ENCODE measurements at regions not wholly inside any gene's neighbourhood (a gene's known extent, or its start where the extent isn't known, plus 50 kb on each side); places are given as distances from the start of the nearest gene placed in this dataset.

GRCh38 chr3:623914-624545 is 427.5 kb downstream of the CHL1 start:
- H3K4me3 ChIP-seq (ENCODE audit: low read depth in 1 of 2, low read length in 2 of 2) = no peak overlapping the region
- no peaks in the 10 kb centered on the region for H3K27me3 ChIP-seq (ENCODE audit: control insufficient read depth in 1 of 2, insufficient read depth in 2 of 2, low read length in 2 of 2)
- no peak overlapping the region for H3K27ac ChIP-seq (ENCODE audit: low read depth in 2 of 2, low read length in 1 of 2)
- no peaks in the 10 kb centered on the region for H3K36me3 ChIP-seq (ENCODE audit: control insufficient read depth in 2 of 2, insufficient read depth in 2 of 2, low read length in 1 of 2)
- 81 to 84% methylated on average over 4 of the region's 4 CpGs for WGBS, 2 donors
- no peaks in the 10 kb centered on the region for H3K4me1 ChIP-seq (ENCODE audit: control insufficient read depth in 2 of 2, insufficient read depth in 2 of 2, low read length in 1 of 2)
- H3K9me3 ChIP-seq (ENCODE audit: control insufficient read depth in 2 of 2, insufficient read depth in 1 of 2, low read depth in 1 of 2, low read length in 1 of 2) = peaks cover 0 to 3% of the 10 kb centered on the region in 2 donors

GRCh38 chr3:632571-633170 is 436.1 kb downstream of the CHL1 start:
- H3K4me1 ChIP-seq (ENCODE audit: control insufficient read depth in 2 of 2, insufficient read depth in 2 of 2, low read length in 1 of 2) = no peaks in the 10 kb centered on the region
- H3K36me3 ChIP-seq (ENCODE audit: control insufficient read depth in 2 of 2, insufficient read depth in 2 of 2, low read length in 1 of 2) = no peaks in the 10 kb centered on the region
- no peak overlapping the region for H3K27ac ChIP-seq (ENCODE audit: low read depth in 2 of 2, low read length in 1 of 2)
- no peaks in the 10 kb centered on the region for H3K27me3 ChIP-seq (ENCODE audit: control insufficient read depth in 1 of 2, insufficient read depth in 2 of 2, low read length in 2 of 2)
- no peak overlapping the region for H3K4me3 ChIP-seq (ENCODE audit: low read depth in 1 of 2, low read length in 2 of 2)
- WGBS, 2 donors = 24 to 27% methylated on average over 10 of the region's 10 CpGs
- H3K9me3 ChIP-seq (ENCODE audit: control insufficient read depth in 2 of 2, insufficient read depth in 1 of 2, low read depth in 1 of 2, low read length in 1 of 2) = peaks cover 0 to 3% of the 10 kb centered on the region in 2 donors

DNA sequence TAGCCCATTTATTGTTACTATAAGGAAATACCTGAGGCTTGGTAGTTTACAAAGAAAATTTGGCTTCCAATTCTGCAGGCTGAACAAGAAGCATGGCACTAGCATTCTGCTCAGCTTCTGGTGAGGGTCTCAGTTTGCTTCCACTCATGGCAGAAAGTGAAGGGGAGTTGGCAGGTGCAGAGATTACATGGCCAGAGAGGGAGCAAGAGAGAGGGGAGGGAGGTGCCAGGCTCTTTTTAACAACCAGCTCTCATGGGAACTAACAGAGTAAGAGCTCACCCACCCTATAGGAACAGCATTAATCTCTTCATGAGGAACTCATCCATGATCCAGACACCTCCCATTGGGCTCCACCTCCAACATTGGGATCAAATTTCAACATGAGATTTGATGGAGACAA is 437.9 kb downstream of the CHL1 start:
- H3K27me3 ChIP-seq (ENCODE audit: control insufficient read depth in 1 of 2, insufficient read depth in 2 of 2, low read length in 2 of 2) = no peaks in the 10 kb centered on the region
- H3K4me3 ChIP-seq (ENCODE audit: low read depth in 1 of 2, low read length in 2 of 2) = no peak overlapping the region
- no peaks in the 10 kb centered on the region for H3K36me3 ChIP-seq (ENCODE audit: control insufficient read depth in 2 of 2, insufficient read depth in 2 of 2, low read length in 1 of 2)
- H3K9me3 ChIP-seq (ENCODE audit: control insufficient read depth in 2 of 2, insufficient read depth in 1 of 2, low read depth in 1 of 2, low read length in 1 of 2) = no peaks in the 10 kb centered on the region
- H3K4me1 ChIP-seq (ENCODE audit: control insufficient read depth in 2 of 2, insufficient read depth in 2 of 2, low read length in 1 of 2) = no peaks in the 10 kb centered on the region
- no peak overlapping the region for H3K27ac ChIP-seq (ENCODE audit: low read depth in 2 of 2, low read length in 1 of 2)

- Histone ChIP-seq H3K36me3 (ENCODE audit: control insufficient read depth in 2 of 2, insufficient read depth in 2 of 2, low read length in 1 of 2) (no peaks in the 10 kb centered on the region), H3K27ac (ENCODE audit: low read depth in 2 of 2, low read length in 1 of 2) (no peak overlapping the region), H3K4me1 (ENCODE audit: control insufficient read depth in 2 of 2, insufficient read depth in 2 of 2, low read length in 1 of 2) (no peaks in the 10 kb centered on the region), H3K27me3 (ENCODE audit: control insufficient read depth in 1 of 2, insufficient read depth in 2 of 2, low read length in 2 of 2) (no peaks in the 10 kb centered on the region), H3K4me3 (ENCODE audit: low read depth in 1 of 2, low read length in 2 of 2) (no peak overlapping the region), H3K9me3 (ENCODE audit: control insufficient read depth in 2 of 2, insufficient read depth in 1 of 2, low read depth in 1 of 2, low read length in 1 of 2) (no peaks in the 10 kb centered on the region)
Observed at GRCh38 chr3:635393-635792, 438.8 kb downstream of the CHL1 start.

DNA sequence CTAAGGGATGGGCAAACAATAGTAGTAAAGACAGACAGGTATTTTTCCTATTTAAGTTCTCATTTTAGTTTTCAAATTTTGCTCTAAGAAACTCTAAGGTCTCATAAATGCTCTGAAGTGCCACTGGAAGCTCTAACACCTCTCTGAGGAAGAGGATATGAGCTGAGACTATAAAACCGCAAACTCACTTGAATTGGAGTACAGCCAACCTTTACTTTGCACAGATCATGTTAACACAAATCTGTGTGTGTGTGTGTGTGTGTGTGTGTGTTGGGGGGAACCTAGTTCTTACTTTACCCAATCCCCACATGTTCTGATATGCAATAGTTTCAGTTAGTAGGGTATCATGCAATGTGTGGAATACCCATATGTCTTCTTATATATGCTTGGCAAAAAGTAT is 446.8 kb downstream of the CHL1 start:
- H3K36me3 ChIP-seq (ENCODE audit: control insufficient read depth in 2 of 2, insufficient read depth in 2 of 2, low read length in 1 of 2) = no peaks in the 10 kb centered on the region
- no peaks in the 10 kb centered on the region for H3K4me1 ChIP-seq (ENCODE audit: control insufficient read depth in 2 of 2, insufficient read depth in 2 of 2, low read length in 1 of 2)
- no peaks in the 10 kb centered on the region for H3K27me3 ChIP-seq (ENCODE audit: control insufficient read depth in 1 of 2, insufficient read depth in 2 of 2, low read length in 2 of 2)
- WGBS, 2 donors = 59 to 66% methylated on average over 1 of the region's 1 CpG
- no peak overlapping the region for H3K4me3 ChIP-seq (ENCODE audit: low read depth in 1 of 2, low read length in 2 of 2)
- H3K27ac ChIP-seq (ENCODE audit: low read depth in 2 of 2, low read length in 1 of 2) = no peak overlapping the region
- H3K9me3 ChIP-seq (ENCODE audit: control insufficient read depth in 2 of 2, insufficient read depth in 1 of 2, low read depth in 1 of 2, low read length in 1 of 2) = no peaks in the 10 kb centered on the region

DNA sequence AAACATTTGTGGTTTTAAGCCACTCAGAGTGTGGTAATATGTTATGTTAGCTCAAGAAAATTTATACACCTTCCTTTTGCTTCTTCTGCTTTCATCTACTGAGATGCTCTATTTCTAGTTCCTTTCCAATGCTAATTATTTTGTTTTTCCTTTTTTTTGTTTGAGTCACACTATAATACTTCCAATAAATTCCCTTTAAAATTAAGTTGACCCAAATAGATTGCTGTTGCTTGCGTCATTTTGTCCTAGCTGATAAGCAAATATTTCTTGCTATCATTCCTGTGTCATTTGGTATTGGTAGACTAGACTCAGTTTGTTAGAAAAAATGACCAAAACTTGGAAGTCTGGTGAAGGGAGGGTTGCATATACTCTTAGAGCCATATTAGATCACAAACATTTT is 437.0 kb upstream of the CNTN6 start:
- no peaks in the 10 kb centered on the region for H3K9me3 ChIP-seq (ENCODE audit: control insufficient read depth in 2 of 2, insufficient read depth in 1 of 2, low read depth in 1 of 2, low read length in 1 of 2)
- WGBS, 2 donors = 83 to 95% methylated on average over 1 of the region's 1 CpG
- H3K4me1 ChIP-seq (ENCODE audit: control insufficient read depth in 2 of 2, insufficient read depth in 2 of 2, low read length in 1 of 2) = no peaks in the 10 kb centered on the region
- H3K27me3 ChIP-seq (ENCODE audit: control insufficient read depth in 1 of 2, insufficient read depth in 2 of 2, low read length in 2 of 2) = no peaks in the 10 kb centered on the region
- H3K27ac ChIP-seq (ENCODE audit: low read depth in 2 of 2, low read length in 1 of 2) = no peak overlapping the region
- no peak overlapping the region for H3K4me3 ChIP-seq (ENCODE audit: low read depth in 1 of 2, low read length in 2 of 2)
- no peaks in the 10 kb centered on the region for H3K36me3 ChIP-seq (ENCODE audit: control insufficient read depth in 2 of 2, insufficient read depth in 2 of 2, low read length in 1 of 2)

GRCh38 chr3:661356-661755 is 431.5 kb upstream of the CNTN6 start:
- Histone ChIP-seq H3K4me3 (ENCODE audit: low read depth in 1 of 2, low read length in 2 of 2) (no peak overlapping the region), H3K27me3 (ENCODE audit: control insufficient read depth in 1 of 2, insufficient read depth in 2 of 2, low read length in 2 of 2) (no peaks in the 10 kb centered on the region), H3K9me3 (ENCODE audit: control insufficient read depth in 2 of 2, insufficient read depth in 1 of 2, low read depth in 1 of 2, low read length in 1 of 2) (no peaks in the 10 kb centered on the region), H3K36me3 (ENCODE audit: control insufficient read depth in 2 of 2, insufficient read depth in 2 of 2, low read length in 1 of 2) (no peaks in the 10 kb centered on the region), H3K4me1 (ENCODE audit: control insufficient read depth in 2 of 2, insufficient read depth in 2 of 2, low read length in 1 of 2) (no peaks in the 10 kb centered on the region), H3K27ac (ENCODE audit: low read depth in 2 of 2, low read length in 1 of 2) (no peak overlapping the region)
- WGBS, 2 donors = 63 to 86% methylated on average over 3 of the region's 3 CpGs

DNA sequence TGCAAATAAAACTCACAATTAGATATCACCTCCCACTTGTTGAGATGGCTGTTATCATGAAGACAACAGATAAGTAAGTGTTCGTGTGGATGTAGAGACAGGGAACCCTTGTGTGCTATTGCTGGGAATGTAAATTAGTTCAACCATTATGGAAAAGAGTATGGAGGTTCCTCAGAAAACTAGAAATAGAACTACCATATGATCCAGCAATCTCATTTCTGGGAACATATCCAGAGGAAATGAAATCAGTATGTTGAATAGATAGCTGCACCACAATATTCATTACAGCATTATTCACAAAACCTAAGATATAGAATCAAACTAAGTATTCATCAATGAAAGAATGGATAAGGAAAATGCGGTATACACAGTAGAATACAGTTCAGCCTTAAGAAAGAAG is 418.7 kb upstream of the CNTN6 start:
- H3K4me3 ChIP-seq (ENCODE audit: low read depth in 1 of 2, low read length in 2 of 2) = no peak overlapping the region
- H3K27me3 ChIP-seq (ENCODE audit: control insufficient read depth in 1 of 2, insufficient read depth in 2 of 2, low read length in 2 of 2) = no peaks in the 10 kb centered on the region
- H3K27ac ChIP-seq (ENCODE audit: low read depth in 2 of 2, low read length in 1 of 2) = no peak overlapping the region
- no peaks in the 10 kb centered on the region for H3K36me3 ChIP-seq (ENCODE audit: control insufficient read depth in 2 of 2, insufficient read depth in 2 of 2, low read length in 1 of 2)
- no peaks in the 10 kb centered on the region for H3K4me1 ChIP-seq (ENCODE audit: control insufficient read depth in 2 of 2, insufficient read depth in 2 of 2, low read length in 1 of 2)
- no peaks in the 10 kb centered on the region for H3K9me3 ChIP-seq (ENCODE audit: control insufficient read depth in 2 of 2, insufficient read depth in 1 of 2, low read depth in 1 of 2, low read length in 1 of 2)
- WGBS, 2 donors = 80 to 81% methylated on average over 2 of the region's 2 CpGs

DNA sequence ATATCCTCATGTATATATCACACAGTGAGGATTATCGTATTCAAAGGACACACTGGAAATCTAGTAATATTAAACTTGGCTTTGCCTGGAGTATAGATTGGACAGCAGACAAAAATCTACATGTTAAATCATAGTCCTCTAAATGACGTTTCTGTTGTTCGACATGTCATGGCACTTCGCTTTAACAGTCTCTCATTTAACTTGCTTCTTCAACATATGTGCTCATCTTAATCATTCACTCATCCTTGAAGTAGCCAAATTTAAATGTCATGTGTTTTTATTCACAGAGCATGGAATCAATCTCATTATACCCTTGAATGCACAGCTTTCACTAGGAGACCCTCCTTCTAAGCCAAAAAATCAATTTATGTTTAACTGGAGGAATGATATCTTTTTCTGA is 417.0 kb upstream of the CNTN6 start:
- no peaks in the 10 kb centered on the region for H3K36me3 ChIP-seq (ENCODE audit: control insufficient read depth in 2 of 2, insufficient read depth in 2 of 2, low read length in 1 of 2)
- WGBS, 2 donors = 76 to 77% methylated on average over 4 of the region's 4 CpGs
- no peaks in the 10 kb centered on the region for H3K9me3 ChIP-seq (ENCODE audit: control insufficient read depth in 2 of 2, insufficient read depth in 1 of 2, low read depth in 1 of 2, low read length in 1 of 2)
- no peak overlapping the region for H3K4me3 ChIP-seq (ENCODE audit: low read depth in 1 of 2, low read length in 2 of 2)
- no peaks in the 10 kb centered on the region for H3K27me3 ChIP-seq (ENCODE audit: control insufficient read depth in 1 of 2, insufficient read depth in 2 of 2, low read length in 2 of 2)
- H3K4me1 ChIP-seq (ENCODE audit: control insufficient read depth in 2 of 2, insufficient read depth in 2 of 2, low read length in 1 of 2) = no peaks in the 10 kb centered on the region
- H3K27ac ChIP-seq (ENCODE audit: low read depth in 2 of 2, low read length in 1 of 2) = no peak overlapping the region

DNA sequence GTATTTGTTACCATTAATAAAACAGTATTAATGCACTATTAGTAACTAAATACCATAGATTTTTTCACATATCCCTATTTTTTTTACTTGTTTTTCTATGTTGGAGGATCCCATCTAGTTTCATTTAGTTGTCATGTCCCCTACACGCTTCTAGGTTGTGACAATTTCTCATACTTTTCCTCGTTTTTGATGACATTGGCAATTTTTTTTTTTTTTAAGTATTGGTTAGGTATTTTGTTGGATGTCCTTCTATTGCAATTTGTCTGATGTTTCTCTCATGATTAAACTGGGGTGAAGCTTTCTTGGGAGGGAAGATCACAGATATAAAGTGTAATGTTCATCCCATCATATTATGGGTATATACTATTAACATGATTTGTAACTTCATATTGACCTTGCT is 409.1 kb upstream of the CNTN6 start:
- Histone ChIP-seq H3K4me3 (ENCODE audit: low read depth in 1 of 2, low read length in 2 of 2) (no peak overlapping the region), H3K36me3 (ENCODE audit: control insufficient read depth in 2 of 2, insufficient read depth in 2 of 2, low read length in 1 of 2) (no peaks in the 10 kb centered on the region), H3K4me1 (ENCODE audit: control insufficient read depth in 2 of 2, insufficient read depth in 2 of 2, low read length in 1 of 2) (no peaks in the 10 kb centered on the region), H3K27ac (ENCODE audit: low read depth in 2 of 2, low read length in 1 of 2) (no peak overlapping the region), H3K27me3 (ENCODE audit: control insufficient read depth in 1 of 2, insufficient read depth in 2 of 2, low read length in 2 of 2) (no peaks in the 10 kb centered on the region), H3K9me3 (ENCODE audit: control insufficient read depth in 2 of 2, insufficient read depth in 1 of 2, low read depth in 1 of 2, low read length in 1 of 2) (no peaks in the 10 kb centered on the region)
- 63 to 67% methylated on average over 2 of the region's 2 CpGs for WGBS, 2 donors

Measured in esophagus (tissue), 2 donors.